HEK293 (cell line): ENCODE measurements at regions not wholly inside any gene's neighbourhood (a gene's known extent, or its start where the extent isn't known, plus 50 kb on each side); places are given as distances from the start of the nearest gene placed in this dataset.

Experiments
- CTCF ChIA-PET: fragments of 350-600 bp; formaldehyde crosslinking; extraction: SDS; loops from one replicate; lab custom pipeline; 2021; ENCODE audit warnings: antibody characterized with exemption; lab: Yijun Ruan, JAX
- POLR2A ChIA-PET: fragments of 300-600 bp; formaldehyde crosslinking; extraction: SDS; loops from one replicate; lab custom pipeline; 2020; ENCODE audit warnings: antibody characterized with exemption, inconsistent platforms; lab: Yijun Ruan, JAX
- H3K27ac ChIP-seq: fragments of 200-500 bp; sonication (Bioruptor generic); 2 replicates; pipeline ENCODE4 v1.5.1; 2014; ENCODE audit warnings: low read depth, low read length, control low read depth, inconsistent platforms; ENCODE audit errors: extremely low read depth
- H3K36me3 ChIP-seq, 2 experiments: fragments of 200-500 bp in 1 of 2; sonication (Bioruptor generic) in 1 of 2; 1 replicate in 1 of 2; 2 replicates in 1 of 2; pipeline ENCODE4 v1.5.1; 2014 to 2017; ENCODE audit warnings: inconsistent platforms in 2 of 2, low read length in 2 of 2; ENCODE audit not compliant: control insufficient read depth in 2 of 2, insufficient read depth in 1 of 2
- H3K4me1 ChIP-seq: fragments of 200-500 bp; sonication (Bioruptor generic); 2 replicates; pipeline ENCODE4 v1.5.1; 2014; ENCODE audit warnings: mild to moderate bottlenecking, low read length, inconsistent platforms; ENCODE audit not compliant: control insufficient read depth, insufficient read depth
- H3K4me3 ChIP-seq: 2 replicates; pipeline ENCODE4 v1.5.1; 2011; ENCODE audit warnings: low read depth, mild to moderate bottlenecking, control low read depth, low read length, moderate library complexity
- H3K9me3 ChIP-seq: fragments of 200-500 bp; sonication (Bioruptor generic); 2 replicates; pipeline ENCODE4 v1.5.1; 2014; ENCODE audit warnings: low read depth, low read length, inconsistent platforms; ENCODE audit not compliant: control insufficient read depth, insufficient read depth
- HOXD13 ChIP-seq: sonication (generic); formaldehyde crosslinking; IDR thresholded peaks from 2 replicates; pipeline ENCODE4 v1.8.0; 2022; ENCODE audit warnings: missing genetic modification reagents, borderline replicate concordance
- KLF7 ChIP-seq: fragments of 450-650 bp; formaldehyde crosslinking; IDR thresholded peaks from 2 replicates; pipeline ENCODE4 v1.5.1; 2016; ENCODE audit warnings: missing biosample characterization, missing genetic modification characterization, borderline replicate concordance
- MZF1 ChIP-seq: fragments of 450-650 bp; formaldehyde crosslinking; IDR thresholded peaks from 2 replicates; pipeline ENCODE4 v1.5.1; 2017; ENCODE audit warnings: missing biosample characterization, missing genetic modification characterization, borderline replicate concordance
- PRDM6 ChIP-seq: fragments of 450-650 bp; formaldehyde crosslinking; IDR thresholded peaks from 2 replicates; pipeline ENCODE4 v1.5.1; 2017; ENCODE audit warnings: missing biosample characterization, missing genetic modification characterization
- TCF7L2 ChIP-seq: IDR thresholded peaks from 2 replicates; pipeline ENCODE4 v1.6.1; 2011; ENCODE audit warnings: low read depth, mild to moderate bottlenecking, inconsistent platforms, low read length, moderate library complexity, borderline replicate concordance
- ZBTB1 ChIP-seq: fragments of 450-650 bp; formaldehyde crosslinking; IDR thresholded peaks from 2 replicates; pipeline ENCODE4 v1.5.1; 2016; ENCODE audit warnings: missing biosample characterization, missing genetic modification characterization
- ZNF148 ChIP-seq: fragments of 450-650 bp; formaldehyde crosslinking; IDR thresholded peaks from 2 replicates; pipeline ENCODE4 v1.5.0; 2017; ENCODE audit warnings: missing biosample characterization, missing genetic modification characterization, borderline replicate concordance
- ZNF155 ChIP-seq: fragments of 450-650 bp; formaldehyde crosslinking; IDR thresholded peaks from 2 replicates; pipeline ENCODE4 v1.5.1; 2016; ENCODE audit warnings: missing biosample characterization, missing genetic modification characterization
- ZNF174 ChIP-seq: fragments of 450-650 bp; formaldehyde crosslinking; IDR thresholded peaks from 2 replicates; pipeline ENCODE4 v1.5.0; 2017; ENCODE audit warnings: missing biosample characterization, mild to moderate bottlenecking, missing genetic modification characterization
- ZNF239 ChIP-seq: fragments of 450-650 bp; formaldehyde crosslinking; IDR thresholded peaks from 2 replicates; pipeline ENCODE4 v1.5.1; 2016; ENCODE audit warnings: missing biosample characterization, missing genetic modification characterization
- ZNF426 ChIP-seq: fragments of 450-650 bp; formaldehyde crosslinking; IDR thresholded peaks from 2 replicates; pipeline ENCODE4 v1.5.1; 2017; ENCODE audit warnings: missing biosample characterization, missing genetic modification characterization, mild to moderate bottlenecking, inconsistent platforms, moderate library complexity
- ZNF488 ChIP-seq: fragments of 450-650 bp; formaldehyde crosslinking; IDR thresholded peaks from 2 replicates; pipeline ENCODE4 v1.5.1; 2016; ENCODE audit warnings: missing biosample characterization, missing genetic modification characterization
- ZNF626 ChIP-seq: fragments of 450-650 bp; sonication (Bioruptor Pico); formaldehyde crosslinking; IDR thresholded peaks from 2 replicates; pipeline ENCODE4 v1.5.1; 2018; ENCODE audit warnings: missing biosample characterization, missing genetic modification characterization, inconsistent platforms
- ZNF660 ChIP-seq: fragments of 450-650 bp; IDR thresholded peaks from 2 replicates; pipeline ENCODE4 v1.5.1; 2018; ENCODE audit warnings: missing biosample characterization, mild to moderate bottlenecking, missing genetic modification characterization
- ZNF692 ChIP-seq: fragments of 450-650 bp; formaldehyde crosslinking; IDR thresholded peaks from 2 replicates; pipeline ENCODE4 v1.5.1; 2016; ENCODE audit warnings: missing biosample characterization, missing genetic modification characterization
- ZNF704 ChIP-seq: fragments of 450-650 bp; formaldehyde crosslinking; IDR thresholded peaks from 2 replicates; pipeline ENCODE4 v1.5.1; 2016; ENCODE audit warnings: missing biosample characterization, missing genetic modification characterization
- ZNF707 ChIP-seq: fragments of 450-650 bp; formaldehyde crosslinking; IDR thresholded peaks from 2 replicates; pipeline ENCODE4 v1.5.1; 2016; ENCODE audit warnings: missing biosample characterization, missing genetic modification characterization
- ZNF777 ChIP-seq: fragments of 450-650 bp; formaldehyde crosslinking; IDR thresholded peaks from 2 replicates; pipeline ENCODE4 v1.5.1; 2017; ENCODE audit warnings: missing biosample characterization, missing genetic modification characterization, borderline replicate concordance
- ZSCAN16 ChIP-seq: fragments of 450-650 bp; formaldehyde crosslinking; IDR thresholded peaks from 2 replicates; pipeline ENCODE4 v1.5.1; 2016; ENCODE audit warnings: missing biosample characterization, missing genetic modification characterization

- no peak overlapping the region for H3K4me3 ChIP-seq
- no peaks in the 10 kb centered on the region for H3K9me3 ChIP-seq
- no peaks in the 10 kb centered on the region for H3K36me3 ChIP-seq
- ChIA-PET CTCF (interaction anchor here (0.6 kb wide), 1 partner anchor 793 kb away, joined by 4 read pairs; no protein-coding TSS in a partner anchor), POLR2A (no interaction called here)
- H3K4me1 ChIP-seq: no peaks in the 10 kb centered on the region
- no peak overlapping the region for H3K27ac ChIP-seq
- TF ChIP-seq ZNF155: no peak
- TF ChIP-seq, all 188 proteins: peak for 0
These were observed 335.4 kb downstream of the COL12A1 start for GRCh38 chr6:74870403-74870802.

- no peaks in the 10 kb centered on the region for H3K36me3 ChIP-seq
- CTCF ChIA-PET: no interaction called here
- no peaks in the 10 kb centered on the region for H3K4me1 ChIP-seq
- H3K9me3 ChIP-seq: no peaks in the 10 kb centered on the region
- TF ChIP-seq ZNF704 (tag by site-specific recombination): no peak
- no peak for TF ChIP-seq ZNF426
- TF ChIP-seq, all 188 proteins: peak for 0
- no peak overlapping the region for H3K4me3 ChIP-seq
- POLR2A ChIA-PET: no interaction called here
- no peak overlapping the region for H3K27ac ChIP-seq
These were observed 338.6 kb downstream of the COL12A1 start for GRCh38 chr6:74867291-74867690.

GRCh38 chr6:74863968-74864367 lies 341.9 kb downstream of the COL12A1 start:
- ChIA-PET CTCF (no interaction called here), POLR2A (no interaction called here)
- TF ChIP-seq TCF7L2 (no peak), PRDM6 (no peak), ZNF660 (tag by site-specific recombination) (no peak)
- no peaks in the 10 kb centered on the region for H3K36me3 ChIP-seq
- H3K4me3 ChIP-seq: no peak overlapping the region
- H3K4me1 ChIP-seq: no peaks in the 10 kb centered on the region
- no peak overlapping the region for H3K27ac ChIP-seq
- H3K9me3 ChIP-seq: no peaks in the 10 kb centered on the region

- Histone ChIP-seq H3K36me3 (no peaks in the 10 kb centered on the region), H3K27ac (no peak overlapping the region), H3K9me3 (no peaks in the 10 kb centered on the region), H3K4me1 (no peaks in the 10 kb centered on the region), H3K4me3 (no peak overlapping the region)
- ChIA-PET POLR2A (no interaction called here), CTCF (interaction anchor here (0.8 kb wide), 1 partner anchor 350 kb away, joined by 4 read pairs; no protein-coding TSS in a partner anchor)
- no peak for TF ChIP-seq MZF1
- TF ChIP-seq ZNF707 (tag by site-specific recombination): no peak
- TF ChIP-seq ZNF148 (tag by site-specific recombination): no peak
- TF ChIP-seq ZNF239 (tag by site-specific recombination): no peak
- no peak for TF ChIP-seq ZNF488 (tag by site-specific recombination)
- no peak for TF ChIP-seq ZNF692
- no peak for TF ChIP-seq PRDM6
- no peak for TF ChIP-seq HOXD13 (CRISPR knock-in tag)
- no peak for TF ChIP-seq ZNF777 (tag by site-specific recombination)
- TF ChIP-seq KLF7 (tag by site-specific recombination): no peak
- no peak for TF ChIP-seq ZNF174
- TF ChIP-seq ZSCAN16 (tag by site-specific recombination): no peak
- TF ChIP-seq ZBTB1 (tag by site-specific recombination): no peak
- no peak for TF ChIP-seq ZNF626 (tag by site-specific recombination)
These were observed 345.4 kb downstream of the COL12A1 start for GRCh38 chr6:74860456-74860855.
